BJ (cell line): ENCODE measurements at regions not wholly inside any gene's neighbourhood (a gene's known extent, or its start where the extent isn't known, plus 50 kb on each side); places are given as distances from the start of the nearest gene placed in this dataset.

Source experiments
- CTCF ChIA-PET: fragments of 350-600 bp; formaldehyde crosslinking; extraction: SDS; loops from one replicate; lab custom pipeline; 2021; ENCODE audit warnings: antibody characterized with exemption, inconsistent platforms; lab: Yijun Ruan, JAX
- POLR2A ChIA-PET: fragments of 300-600 bp; sonication (Branson Sonifier 250); formaldehyde crosslinking; extraction: SDS; loops from one replicate; lab custom pipeline; 2021; ENCODE audit warnings: antibody characterized with exemption; lab: Charles Lee
- DNase-seq: peaks from one replicate; pipeline ENCODE4 v3.0.0-alpha.2; 2011; ENCODE audit warnings: low read depth
- H3K27me3 ChIP-seq: 2 replicates; pipeline ENCODE4 v1.6.0; 2011; ENCODE audit warnings: low read length; ENCODE audit not compliant: control insufficient read depth, insufficient read depth
- H3K36me3 ChIP-seq: 2 replicates; pipeline ENCODE4 v1.5.1; 2011; ENCODE audit warnings: low read length; ENCODE audit not compliant: control insufficient read depth, insufficient read depth
- H3K4me3 ChIP-seq: 2 replicates; pipeline ENCODE4 v1.5.1; 2011; ENCODE audit warnings: low read depth, mild to moderate bottlenecking, control low read depth, low read length
- CTCF ChIP-seq: IDR thresholded peaks from 2 replicates; pipeline ENCODE4 v1.5.1; 2011; ENCODE audit warnings: low read depth, mild to moderate bottlenecking, control low read depth, inconsistent platforms, low read length, moderate library complexity; ENCODE audit not compliant: insufficient read depth

GRCh38 chr2:129319422-129319717, 660.1 kb upstream of the RAB6C start:
- POLR2A ChIA-PET: no interaction called here
- Histone ChIP-seq H3K27me3 (no peaks in the 10 kb centered on the region), H3K36me3 (no peaks in the 10 kb centered on the region), H3K4me3 (no peak overlapping the region)
- no peak for DNase-seq
- CTCF ChIA-PET: no interaction called here
- no peak for TF ChIP-seq CTCF

GRCh38 chr2:129320288-129320687, 659.2 kb upstream of the RAB6C start:
- no peaks in the 10 kb centered on the region for H3K36me3 ChIP-seq

GRCh38 chr2:129324349-129324748, 655.1 kb upstream of the RAB6C start:
- DNase-seq: no peak
- Histone ChIP-seq H3K4me3 (no peak overlapping the region), H3K27me3 (no peaks in the 10 kb centered on the region), H3K36me3 (no peaks in the 10 kb centered on the region)
- POLR2A ChIA-PET: no interaction called here
- no peak for TF ChIP-seq CTCF
- CTCF ChIA-PET: no interaction called here

More at GRCh38 chr2:129320288-129320687, 659.2 kb upstream of the RAB6C start:
- ChIA-PET POLR2A (no interaction called here), CTCF (interaction anchor here (0.7 kb wide), 1 partner anchor 990 kb away, joined by 3 read pairs; no protein-coding TSS in a partner anchor)
- no peak for TF ChIP-seq CTCF
- DNase-seq: no peak
- no peaks in the 10 kb centered on the region for H3K27me3 ChIP-seq
- H3K4me3 ChIP-seq: no peak overlapping the region

GRCh38 chr2:129325151-129325550, 654.3 kb upstream of the RAB6C start:
- TF ChIP-seq CTCF: no peak
- no peak for DNase-seq
- no peaks in the 10 kb centered on the region for H3K36me3 ChIP-seq
- CTCF ChIA-PET: no interaction called here
- H3K27me3 ChIP-seq: no peaks in the 10 kb centered on the region
- no peak overlapping the region for H3K4me3 ChIP-seq
- POLR2A ChIA-PET: no interaction called here

- POLR2A ChIA-PET: no interaction called here
- Histone ChIP-seq H3K27me3 (no peaks in the 10 kb centered on the region), H3K4me3 (no peak overlapping the region), H3K36me3 (no peaks in the 10 kb centered on the region)
- CTCF ChIA-PET: no interaction called here
- DNase-seq: no peak
- no peak for TF ChIP-seq CTCF
These were observed 649.9 kb upstream of the RAB6C start for GRCh38 chr2:129329574-129329973.
